Limb (tissue), 2 donors: ENCODE measurements at regions not wholly inside any gene's neighbourhood (a gene's known extent, or its start where the extent isn't known, plus 50 kb on each side); places are given as distances from the start of the nearest gene placed in this dataset.
"Not testable (repeated sequence)": the region's sequence is repeated elsewhere in the genome, so short reads cannot be mapped to it uniquely, and the experiment has no call there.

Experiments used
- DNase-seq, 2 donors: peaks; one replicate each; pipeline ENCODE4 v3.0.0-alpha.2; 2016; ENCODE audit errors: extremely low spot score in 2 of 2

- no peak for DNase-seq
These were observed 1327.9 kb downstream of the BRD1 start for GRCh38 chr22:48499456-48500425.

DNA sequence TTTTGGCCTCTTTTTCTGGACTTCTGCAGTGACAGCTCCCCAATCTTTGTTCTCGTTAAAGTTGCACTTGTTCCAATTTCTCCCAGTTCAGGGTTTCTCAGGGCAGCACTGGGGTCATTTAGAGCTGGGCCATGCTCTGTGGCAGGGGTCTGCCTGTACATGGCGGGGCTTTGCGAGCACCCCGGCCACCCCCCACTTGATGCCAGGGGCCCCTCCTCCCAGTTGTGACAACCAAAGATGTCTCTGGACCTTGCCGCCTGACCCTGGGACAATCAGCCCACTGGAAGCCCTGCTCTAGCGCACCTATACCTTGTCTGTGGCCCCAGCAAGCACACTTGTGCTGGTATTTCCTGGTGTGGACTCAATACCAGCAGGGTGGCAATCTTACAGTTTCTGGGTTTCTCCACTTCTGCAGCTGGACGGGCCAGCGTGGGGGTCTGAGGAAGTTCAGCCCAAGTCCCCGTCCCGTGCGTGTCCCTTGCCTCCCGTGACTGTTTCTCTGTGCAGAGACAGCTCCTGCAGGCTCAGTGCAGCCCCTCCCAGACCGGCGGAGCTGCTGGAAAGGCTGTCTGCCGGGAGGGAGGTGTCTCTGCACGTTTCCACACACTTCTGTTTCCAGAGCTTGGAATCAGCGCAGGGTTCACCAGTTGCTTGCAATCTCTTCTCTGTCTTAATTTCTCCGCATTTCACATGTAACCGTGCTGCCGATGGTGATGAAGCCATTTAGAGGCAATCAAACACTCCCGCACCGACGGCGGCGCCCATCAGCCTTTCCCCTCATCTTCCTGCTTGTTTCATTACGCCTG lies 1328.9 kb downstream of the BRD1 start:
- no peak for DNase-seq

GRCh38 chr22:48497743-48498520 lies 1329.7 kb downstream of the BRD1 start:
- not testable (repeated sequence) for DNase-seq

DNA sequence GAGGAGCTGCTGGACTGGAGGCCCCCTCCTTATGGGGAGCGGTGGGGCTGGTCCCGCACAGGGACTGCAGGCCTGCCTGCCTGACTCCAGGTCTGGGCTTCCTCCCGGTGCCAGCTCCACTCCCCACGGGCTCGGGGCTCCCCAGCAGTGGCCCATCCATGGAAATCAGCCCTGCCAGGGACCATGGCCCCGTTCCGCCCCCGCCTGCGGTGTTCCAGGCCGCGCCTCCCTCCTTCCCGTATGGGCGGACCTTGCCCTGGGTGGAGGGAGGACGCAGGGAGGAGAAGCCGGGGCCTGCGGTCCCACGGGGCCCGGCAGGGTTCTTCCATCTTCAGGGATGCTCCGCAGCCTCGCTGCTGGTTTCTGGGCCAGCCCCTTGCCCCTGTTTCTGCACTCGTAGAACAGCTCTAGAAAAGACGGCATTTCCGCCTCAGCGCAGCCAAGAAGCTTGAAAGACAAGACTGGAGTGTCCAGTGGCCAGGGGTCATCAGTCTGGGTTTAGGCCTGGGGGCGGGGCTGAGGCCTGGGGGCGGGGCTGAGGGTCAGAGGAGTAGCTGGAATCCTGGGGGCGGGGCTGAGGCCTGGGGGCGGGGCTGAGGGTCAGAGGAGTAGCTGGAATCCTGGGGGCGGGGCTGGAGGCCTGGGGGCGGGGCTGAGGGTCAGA lies 1330.6 kb downstream of the BRD1 start:
- DNase-seq, result no peak

- DNase-seq, result no peak
These were observed 1331.3 kb downstream of the BRD1 start for GRCh38 chr22:48496226-48496845.

GRCh38 chr22:48495751-48496080 lies 1332.0 kb downstream of the BRD1 start:
- DNase-seq, result no peak

DNA sequence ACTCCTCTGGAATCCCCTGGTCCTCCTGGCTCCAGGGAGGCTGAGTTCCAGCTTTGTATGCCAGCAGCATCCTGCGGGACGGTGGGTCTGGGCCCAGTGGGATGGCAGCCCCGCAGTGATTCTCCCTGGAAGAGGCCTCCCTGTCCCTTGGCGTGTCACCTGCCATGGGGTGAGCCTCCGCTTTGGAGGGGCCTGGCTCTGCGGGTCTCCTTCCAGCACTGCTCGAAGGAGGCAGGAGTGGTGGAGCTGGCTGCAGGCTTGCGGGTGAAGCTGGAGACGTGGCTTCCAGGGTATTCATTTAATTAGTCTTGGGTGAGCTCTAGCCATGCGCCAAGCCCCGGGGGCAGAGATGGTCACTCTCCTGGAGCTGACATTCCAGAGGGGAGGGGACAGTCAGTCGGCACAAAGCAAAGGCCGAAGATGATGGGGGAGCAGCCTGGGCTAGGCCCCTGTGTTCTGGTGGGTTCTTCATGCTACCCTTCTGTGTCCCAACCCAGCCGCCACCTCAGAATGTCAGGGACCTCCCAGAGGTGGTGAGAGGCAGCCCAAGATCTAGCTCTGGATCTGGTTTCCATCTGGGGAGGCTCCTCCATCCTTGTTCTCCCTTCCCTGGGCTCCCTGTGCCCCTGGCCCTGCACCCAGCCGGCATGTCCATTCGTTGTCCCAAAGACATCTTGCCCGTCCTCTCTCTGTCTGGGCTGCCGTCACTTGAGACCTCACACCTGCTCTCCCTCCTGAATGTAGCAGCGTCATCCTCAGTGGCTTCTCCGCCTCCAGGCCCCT lies 1332.5 kb downstream of the BRD1 start:
- DNase-seq, result peak in 1 of 2 donors; percentile 32

GRCh38 chr22:48494256-48494967 lies 1333.3 kb downstream of the BRD1 start:
- peak in 1 of 2 donors; percentile 28 for DNase-seq

DNA sequence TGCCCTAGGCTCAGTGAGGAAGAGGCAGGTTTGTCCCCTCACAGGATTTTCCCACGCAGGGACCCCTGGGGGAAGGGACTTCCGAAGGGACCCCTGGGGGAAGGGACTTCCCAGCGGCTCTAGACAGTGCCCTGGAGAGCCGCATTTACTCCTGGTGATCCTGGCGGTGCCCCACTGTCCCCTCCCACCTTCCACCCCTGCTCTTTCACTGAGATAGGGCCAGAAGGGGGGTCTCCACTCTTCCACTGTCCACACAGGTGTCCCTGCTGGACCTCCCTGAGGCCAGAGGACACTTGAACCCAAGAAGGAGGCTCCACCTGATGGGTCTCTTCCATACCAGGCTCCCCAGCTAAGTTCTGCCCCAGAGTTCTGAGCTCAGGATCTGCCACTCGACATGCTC lies 1333.9 kb downstream of the BRD1 start:
- DNase-seq, result no peak

DNA sequence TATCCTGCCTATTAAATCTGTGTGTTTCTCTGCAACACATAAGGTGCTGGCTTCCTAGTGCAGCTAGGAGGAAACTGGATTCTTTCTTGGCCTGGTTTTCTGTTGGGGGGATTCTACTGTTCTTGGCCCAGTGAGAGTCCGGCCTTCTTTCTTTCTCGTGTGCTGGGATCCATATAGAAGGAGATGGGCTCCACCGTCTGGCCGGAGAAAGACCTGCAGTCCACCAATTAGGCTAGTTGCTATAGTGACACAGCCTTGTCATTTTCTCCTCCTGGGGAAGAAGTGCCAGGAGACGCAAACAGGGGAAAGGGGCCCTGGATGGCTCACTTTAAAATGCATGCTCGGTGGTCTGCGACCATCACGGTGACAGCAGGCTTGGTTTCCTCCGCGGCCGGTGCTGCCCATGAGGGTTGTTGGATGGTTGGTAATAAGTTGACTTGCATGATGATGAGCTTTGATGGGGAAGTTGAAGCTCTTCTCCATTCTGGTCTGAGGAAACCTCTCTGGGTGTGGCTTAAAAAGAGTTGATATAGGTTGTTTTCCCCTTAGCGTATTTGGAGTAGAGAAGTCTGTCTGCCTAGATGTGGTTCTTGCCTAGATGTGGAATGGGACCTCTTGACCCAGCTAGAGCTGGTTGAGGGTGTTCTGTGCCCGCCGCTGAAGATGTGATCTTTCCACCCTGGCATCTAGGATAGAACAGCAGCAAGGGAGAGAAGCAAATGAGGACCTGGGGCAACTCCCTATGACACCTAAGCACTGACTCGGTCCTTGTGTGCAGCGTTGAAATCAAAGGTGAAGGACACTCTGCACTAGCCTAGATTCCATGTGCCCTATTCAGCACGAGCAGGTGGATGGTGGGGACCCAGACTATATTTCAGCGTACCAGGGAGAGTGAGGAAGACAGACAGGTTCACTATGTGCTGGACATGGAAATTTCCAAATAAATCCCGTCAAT lies 1335.0 kb downstream of the BRD1 start:
- peak; percentile 84 to 90 for DNase-seq

DNA sequence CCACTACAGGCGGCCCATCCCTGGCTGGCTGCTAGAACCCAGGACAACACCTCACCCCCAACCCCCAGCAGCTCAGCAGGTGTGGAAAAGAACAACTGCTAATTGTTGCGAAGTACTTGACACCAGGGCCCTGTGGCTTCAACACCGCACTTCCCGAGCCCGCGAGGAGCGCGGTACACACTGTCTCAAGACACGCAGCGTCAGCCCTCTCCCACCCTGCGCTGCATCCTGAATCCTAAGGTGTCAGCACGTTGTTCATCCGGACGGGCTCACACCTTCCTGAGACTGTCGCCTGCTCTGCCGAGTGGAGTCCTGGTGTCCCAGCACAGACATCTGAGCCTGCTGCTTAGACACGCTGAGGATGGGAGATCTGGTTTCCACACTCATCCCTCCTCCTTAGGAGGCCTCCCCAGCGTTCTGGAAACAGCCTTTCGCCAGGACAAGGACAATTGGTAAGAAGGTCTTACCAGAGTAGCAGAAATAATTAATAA lies 1336.2 kb downstream of the BRD1 start:
- no peak for DNase-seq

GRCh38 chr22:48490500-48491411 lies 1336.9 kb downstream of the BRD1 start:
- no peak for DNase-seq

DNA sequence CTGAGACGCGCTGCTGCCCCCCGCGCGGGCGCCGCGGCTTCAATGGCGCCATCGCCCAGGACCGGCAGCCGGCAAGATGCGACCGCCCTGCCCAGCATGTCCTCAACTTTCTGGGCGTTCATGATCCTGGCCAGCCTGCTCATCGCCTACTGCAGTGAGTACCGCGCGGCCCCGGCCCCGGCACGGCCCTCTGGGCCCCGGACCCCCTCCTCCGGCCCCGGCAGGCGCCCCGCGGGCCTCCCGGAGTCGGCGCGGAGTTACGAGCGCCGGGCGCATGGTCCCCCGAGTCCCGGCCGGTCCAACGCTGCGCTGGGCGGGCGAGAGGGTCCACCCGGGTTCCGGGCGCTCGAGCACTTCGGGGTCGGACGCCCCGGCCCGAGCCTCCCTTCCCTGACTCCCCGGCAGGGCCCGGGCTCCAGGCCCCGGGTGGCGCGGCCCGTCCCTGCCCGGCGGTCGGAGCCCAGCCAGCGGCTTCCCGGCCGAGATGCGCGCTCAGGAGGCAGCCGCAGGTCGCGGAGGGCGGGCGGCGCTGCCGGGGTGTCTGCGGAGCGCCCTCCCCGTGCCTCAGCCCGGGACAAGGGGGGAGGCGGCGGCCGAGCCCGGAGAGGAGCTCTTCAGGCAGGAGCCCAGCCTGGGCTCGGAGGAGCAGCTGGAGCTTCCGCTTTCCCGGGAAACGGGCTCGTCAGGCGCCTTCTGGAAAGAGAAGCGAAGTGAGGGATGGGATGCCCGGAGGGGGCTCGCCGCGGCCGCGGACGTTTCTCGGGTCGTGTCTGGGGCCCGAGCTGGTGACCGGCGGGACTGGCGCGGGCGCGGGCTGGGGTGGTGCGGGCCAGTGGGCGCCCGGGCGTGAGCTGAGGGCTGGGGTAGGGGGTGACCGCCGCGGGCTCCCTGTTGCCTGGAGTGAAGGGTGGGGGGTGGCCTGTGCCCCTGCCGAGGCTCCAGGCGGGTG lies 1337.8 kb downstream of the BRD1 start:
- peak; percentile 13 to 69 for DNase-seq

DNA sequence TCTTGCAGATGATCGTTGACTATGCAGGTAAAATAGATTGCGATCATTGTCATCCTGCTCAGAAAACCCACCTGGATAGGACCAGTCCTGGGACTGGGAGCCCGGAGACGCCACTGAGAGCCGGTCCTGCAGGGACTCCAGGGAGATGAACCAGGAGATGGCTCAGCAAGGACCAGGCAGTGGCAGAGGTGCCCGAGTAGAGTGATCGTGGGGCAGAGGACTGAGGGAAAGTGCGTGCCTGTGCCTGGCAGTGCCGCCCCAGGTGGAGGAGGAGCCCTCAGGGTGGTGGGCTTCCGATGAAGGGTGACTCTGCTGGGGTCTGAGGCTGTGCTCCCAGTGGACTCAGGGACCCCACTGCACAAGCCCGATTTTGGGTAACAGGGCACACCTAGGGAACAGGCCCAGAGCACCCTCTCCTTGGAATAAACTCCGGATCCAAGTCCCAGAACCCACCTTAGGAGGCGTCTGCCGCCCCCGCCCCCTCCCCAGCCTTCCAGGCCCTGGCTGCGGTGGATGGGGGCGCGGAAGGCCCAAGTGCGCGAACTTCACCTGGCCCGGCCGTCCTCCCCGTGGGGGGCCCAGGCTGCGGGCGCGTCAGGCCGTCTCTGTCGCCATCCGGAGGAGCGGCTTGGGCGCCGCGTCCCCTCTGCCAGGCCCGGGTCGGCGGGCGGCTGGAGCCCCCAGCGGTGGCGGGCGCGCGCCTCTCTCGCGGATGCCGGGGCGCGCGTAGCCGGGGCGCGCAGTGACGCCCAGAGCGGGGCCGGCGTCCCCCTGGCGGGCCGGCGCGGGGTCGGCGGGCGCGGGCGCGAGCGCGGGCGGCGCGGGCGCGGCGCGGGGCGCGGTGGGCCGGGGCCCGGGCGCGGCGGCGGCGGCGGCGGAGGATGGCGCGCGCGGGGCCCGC lies 1338.8 kb downstream of the BRD1 start:
- peak; percentile 24 to 76 for DNase-seq

DNA sequence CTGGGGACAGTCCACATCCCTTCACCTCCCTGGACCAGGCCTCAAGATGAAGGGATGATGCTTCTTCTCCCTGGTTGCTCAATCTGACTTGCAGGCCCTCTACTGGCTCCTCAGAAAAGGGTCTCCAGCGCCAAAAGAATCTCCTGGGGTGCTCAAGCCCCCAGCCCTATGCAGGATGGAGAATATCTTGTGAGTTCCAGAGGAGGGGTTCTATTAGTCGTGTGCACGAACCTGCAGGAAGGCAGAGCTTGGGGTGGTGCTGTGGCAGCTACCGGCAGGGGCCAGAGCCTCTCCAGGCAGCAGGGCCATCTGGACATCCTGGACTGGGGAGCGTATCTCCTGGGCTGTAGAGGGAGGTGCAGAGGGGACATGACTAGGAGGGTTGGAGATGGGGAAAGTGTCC lies 1339.5 kb downstream of the BRD1 start:
- no peak for DNase-seq
